ENCODE measurements at regions not wholly inside any gene's neighbourhood (a gene's known extent, or its start where the extent isn't known, plus 50 kb on each side); places are given as distances from the start of the nearest gene placed in this dataset.

DNA sequence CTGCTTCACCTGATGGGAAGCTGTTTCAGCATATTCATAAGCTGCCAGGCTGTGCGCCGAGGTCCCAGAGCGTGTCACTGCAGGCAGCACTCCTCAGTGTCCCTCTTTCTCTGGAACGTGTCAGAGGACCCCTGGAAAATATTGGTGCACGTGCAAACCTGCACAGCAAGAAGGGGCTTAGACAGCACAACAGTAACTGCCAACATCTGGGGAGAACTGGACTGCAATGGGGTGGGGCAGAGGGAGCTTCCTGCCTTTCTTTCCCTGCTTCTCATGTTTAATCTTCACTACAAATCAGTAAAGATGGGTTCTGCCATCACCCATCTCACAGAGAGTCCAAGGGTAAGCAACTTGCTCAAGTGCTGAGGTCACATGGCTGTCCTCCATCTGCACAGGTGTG, 86.5 kb upstream of the GPR26 start:
- TF ChIP-seq CTCF (IDR thresholded peaks at IDR 0.05) (no peak), ZFX (IDR thresholded peaks at IDR 0.05; ENCODE audit: borderline replicate concordance) (no peak)
